ENCODE measurements at regions not wholly inside any gene's neighbourhood (a gene's known extent, or its start where the extent isn't known, plus 50 kb on each side); places are given as distances from the start of the nearest gene placed in this dataset.

GRCh38 chr5:160171666-160172065, 52.4 kb upstream of the PWWP2A start:
- Histone ChIP-seq H3K4me3 (ENCODE audit: low read depth, low read length) (no peak overlapping the region), H3K9me3 (no peaks in the 10 kb centered on the region), H3K36me3 (ENCODE audit: control insufficient read depth, insufficient read depth, low read length) (no peaks in the 10 kb centered on the region), H3K4me1 (peaks cover 26% of the 10 kb centered on the region), H3K27me3 (replicated peaks; ENCODE audit: control insufficient read depth, insufficient read depth, low read length) (no peaks in the 10 kb centered on the region)
- H3K27ac Mint-ChIP-seq (ENCODE audit: unreplicated experiment) = no peak overlapping the region
- POLR2A ChIA-PET = no interaction called here
- no peaks in the 10 kb centered on the region for H3K27me3 Mint-ChIP-seq (ENCODE audit: insufficient read depth, unreplicated experiment)
- H3K4me1 Mint-ChIP-seq (ENCODE audit: low read depth, unreplicated experiment) = peaks cover 18% of the 10 kb centered on the region
- no peak for TF ChIP-seq CTCF (IDR thresholded peaks at IDR 0.05; ENCODE audit: insufficient read depth in 1 of 2, low read depth in 1 of 2, low read length in 1 of 2, severe bottlenecking in 1 of 2, unreplicated experiment in 1 of 2)
- no peaks in the 10 kb centered on the region for H3K9me3 Mint-ChIP-seq (ENCODE audit: unreplicated experiment)
- DNase-seq = no peak
- CTCF ChIA-PET = no interaction called here
- intact Hi-C loops (cut with micrococcal nuclease; ENCODE audit: unreplicated experiment) = loop anchor here (1.0 kb wide), 1 partner anchor 17 kb away; no protein-coding TSS in a partner anchor
- BruUV-seq (replicated peaks) = no TSS peak
- no peaks in the 10 kb centered on the region for H3K36me3 Mint-ChIP-seq (ENCODE audit: insufficient read depth, unreplicated experiment)
- H3K4me3 Mint-ChIP-seq (ENCODE audit: unreplicated experiment) = no peak overlapping the region

GRCh38 chr5:160169326-160169725, 50.1 kb upstream of the PWWP2A start:
- ChIA-PET CTCF (no interaction called here), POLR2A (no interaction called here)
- Mint-ChIP-seq H3K36me3 (ENCODE audit: insufficient read depth, unreplicated experiment) (no peaks in the 10 kb centered on the region), H3K4me3 (ENCODE audit: unreplicated experiment) (no peak overlapping the region), H3K9me3 (ENCODE audit: unreplicated experiment) (no peaks in the 10 kb centered on the region), H3K27ac (ENCODE audit: unreplicated experiment) (no peak overlapping the region), H3K27me3 (ENCODE audit: insufficient read depth, unreplicated experiment) (no peaks in the 10 kb centered on the region), H3K4me1 (ENCODE audit: low read depth, unreplicated experiment) (peaks cover 29% of the 10 kb centered on the region)
- intact Hi-C loops (cut with micrococcal nuclease; ENCODE audit: unreplicated experiment) = no loop called here
- no peak for DNase-seq
- Histone ChIP-seq H3K27me3 (replicated peaks; ENCODE audit: control insufficient read depth, insufficient read depth, low read length) (no peaks in the 10 kb centered on the region), H3K4me3 (ENCODE audit: low read depth, low read length) (no peak overlapping the region), H3K4me1 (peaks cover 27% of the 10 kb centered on the region), H3K9me3 (no peaks in the 10 kb centered on the region), H3K36me3 (ENCODE audit: control insufficient read depth, insufficient read depth, low read length) (no peaks in the 10 kb centered on the region)
- BruUV-seq (replicated peaks) = no TSS peak
- no peak for TF ChIP-seq CTCF (IDR thresholded peaks at IDR 0.05; ENCODE audit: insufficient read depth in 1 of 2, low read depth in 1 of 2, low read length in 1 of 2, severe bottlenecking in 1 of 2, unreplicated experiment in 1 of 2)
